ENCODE measurements at regions not wholly inside any gene's neighbourhood (a gene's known extent, or its start where the extent isn't known, plus 50 kb on each side); places are given as distances from the start of the nearest gene placed in this dataset.
A peak's percentile ranks its signal among the peaks of the same experiment; 100 is the strongest.
"Not testable (repeated sequence)": the region's sequence is repeated elsewhere in the genome, so short reads cannot be mapped to it uniquely, and the experiment has no call there.

DNA sequence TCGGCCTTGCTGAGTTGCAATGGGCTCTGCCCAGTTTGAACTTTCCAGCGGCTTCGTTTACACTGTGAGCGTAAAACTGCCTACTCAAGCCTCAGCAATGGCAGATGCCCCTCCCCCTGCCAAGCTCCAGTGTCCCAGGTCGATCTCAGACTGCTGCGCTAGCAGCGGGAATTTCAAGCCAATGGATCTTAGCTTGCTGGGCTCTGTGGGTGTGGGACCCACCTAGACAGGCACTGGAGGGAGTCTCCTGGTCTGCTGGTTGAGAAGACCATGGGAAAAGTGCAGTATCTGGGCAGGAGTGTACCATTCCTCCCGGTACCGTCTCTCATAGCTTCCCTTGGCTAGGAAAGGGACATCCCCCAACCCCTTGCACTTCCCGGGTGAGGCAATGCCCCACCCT, 88.2 kb downstream of the KLHL28 start:
- no peak for DNase-seq

DNA sequence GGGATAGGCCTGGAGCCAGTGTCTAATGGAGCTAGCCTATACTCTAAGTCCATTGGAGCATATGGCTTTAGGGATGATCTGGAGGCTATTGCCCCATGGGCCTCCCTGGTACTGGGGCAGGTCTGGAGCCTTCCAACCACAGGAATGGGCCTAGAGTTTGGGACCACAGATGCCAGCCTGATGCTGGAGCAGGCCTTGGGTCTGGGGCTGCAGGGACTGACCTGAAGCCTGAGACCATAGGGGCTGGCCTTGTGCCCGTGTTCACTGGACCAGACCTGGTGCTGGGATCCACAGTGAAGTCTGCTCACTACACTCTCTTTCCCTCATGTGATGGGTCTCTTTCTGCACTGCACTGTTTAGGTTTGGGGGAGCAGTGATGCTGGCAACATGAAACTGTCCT, 95.0 kb downstream of the KLHL28 start:
- DNase-seq = no peak

DNA sequence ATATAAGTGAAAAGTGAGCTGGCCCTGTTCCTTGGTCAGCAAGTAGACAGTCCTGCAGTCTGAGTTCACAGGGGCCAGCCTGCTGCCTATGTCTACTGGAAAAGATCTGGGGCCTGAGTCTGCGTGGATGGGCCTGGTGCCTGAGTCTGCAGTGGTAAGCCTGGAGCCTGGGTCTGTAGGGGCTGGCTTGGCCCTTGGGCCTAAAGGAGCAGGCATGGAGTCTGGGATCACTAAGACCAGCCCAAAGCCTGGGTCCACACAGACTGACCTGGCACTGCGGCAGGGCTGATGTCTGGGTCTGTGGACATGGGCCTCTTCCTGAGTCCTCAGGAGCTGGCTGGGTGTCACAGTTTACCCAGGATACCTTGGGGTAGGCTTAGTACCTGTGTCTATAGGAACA, 95.4 kb downstream of the KLHL28 start:
- no peak for DNase-seq

GRCh38 chr14:44863271-44863670, 98.5 kb downstream of the KLHL28 start:
- no peak for DNase-seq

DNA sequence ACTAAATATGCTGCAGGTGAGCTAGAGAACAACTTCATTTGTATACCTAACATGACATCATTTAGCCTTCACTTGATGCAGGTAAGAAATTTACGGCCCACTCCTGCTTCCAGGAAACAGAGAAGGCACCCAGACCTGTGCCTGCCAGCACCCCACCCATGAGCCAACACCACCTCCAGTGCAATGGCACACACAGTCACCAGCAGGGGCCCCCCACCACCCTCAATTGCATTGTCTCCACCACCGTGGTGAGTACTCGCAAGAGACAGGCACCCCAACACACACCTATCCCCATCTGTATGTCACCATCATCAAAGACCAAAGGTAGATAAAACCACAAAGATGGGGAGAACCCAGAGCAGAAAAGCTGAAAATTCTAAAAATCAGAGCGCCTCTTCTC, 107.6 kb downstream of the KLHL28 start:
- peak; percentile 17 for DNase-seq

DNA sequence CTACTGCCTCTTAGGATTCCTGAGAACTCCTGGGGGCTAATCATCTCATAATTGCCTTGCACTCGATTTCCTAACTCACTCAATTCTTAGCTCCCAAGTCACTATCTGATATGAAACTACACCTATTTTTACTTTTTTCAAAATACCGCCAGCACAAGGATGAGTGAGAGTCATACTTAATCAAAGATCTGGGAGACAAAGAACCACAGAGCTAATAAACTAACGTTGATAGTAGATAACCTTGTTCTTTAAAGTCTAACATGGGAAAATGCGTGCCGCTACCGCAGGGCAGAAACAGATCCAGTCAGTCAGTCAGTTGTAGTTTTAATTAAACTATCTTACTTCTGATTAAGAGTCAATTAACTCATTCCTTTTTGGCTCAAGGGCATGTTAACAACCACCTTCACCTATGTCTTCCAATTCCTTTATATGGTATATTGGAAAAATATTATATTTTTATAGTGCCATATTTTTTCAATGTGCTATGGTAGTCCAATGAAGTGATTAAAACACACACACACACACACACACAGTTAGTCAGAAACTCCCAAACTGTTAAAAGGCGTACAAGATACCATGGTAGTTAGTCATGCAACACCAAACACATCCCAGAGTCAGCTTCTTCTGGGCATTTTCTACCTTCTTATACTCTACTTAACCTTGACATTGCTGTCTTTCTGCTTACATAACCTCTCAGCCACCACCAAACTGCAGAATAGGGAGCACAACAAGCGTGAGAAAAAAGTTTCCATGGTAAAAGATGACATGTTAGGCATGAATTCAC, 114.0 kb downstream of the KLHL28 start:
- no peak for DNase-seq

DNA sequence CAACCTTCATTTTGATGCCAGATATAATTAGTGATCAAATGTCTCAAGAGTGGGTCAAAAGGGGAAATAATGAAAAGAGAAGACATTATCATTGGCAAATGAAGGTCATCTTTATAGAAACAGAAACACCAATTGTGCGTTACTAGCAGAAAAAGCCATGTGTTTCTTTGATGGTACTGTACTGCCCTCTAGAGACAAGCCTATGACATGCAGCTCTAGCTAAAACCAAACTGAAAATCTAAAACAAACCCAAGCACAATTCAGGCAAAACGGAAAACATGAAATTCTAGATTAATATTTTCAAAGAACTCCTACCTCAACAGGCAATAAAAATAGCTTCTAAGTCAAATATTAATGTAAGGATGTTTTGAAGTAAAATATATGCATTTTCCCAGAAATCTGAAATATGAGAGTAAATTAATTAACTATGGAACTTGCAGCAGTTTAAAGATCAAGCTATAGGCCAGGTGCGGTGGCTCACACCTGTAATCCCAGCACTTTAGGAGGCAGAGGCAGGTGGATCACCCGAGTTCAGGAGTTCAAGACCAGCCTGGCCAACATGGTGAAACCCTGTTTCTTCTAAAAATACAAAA, 115.4 kb downstream of the KLHL28 start:
- peak; percentile 8 for DNase-seq

- DNase-seq = not testable (repeated sequence)
Measured at GRCh38 chr14:44835928-44836327, 125.8 kb downstream of the KLHL28 start.

GRCh38 chr14:44833376-44834060, 128.2 kb downstream of the KLHL28 start:
- DNase-seq = no peak

DNA sequence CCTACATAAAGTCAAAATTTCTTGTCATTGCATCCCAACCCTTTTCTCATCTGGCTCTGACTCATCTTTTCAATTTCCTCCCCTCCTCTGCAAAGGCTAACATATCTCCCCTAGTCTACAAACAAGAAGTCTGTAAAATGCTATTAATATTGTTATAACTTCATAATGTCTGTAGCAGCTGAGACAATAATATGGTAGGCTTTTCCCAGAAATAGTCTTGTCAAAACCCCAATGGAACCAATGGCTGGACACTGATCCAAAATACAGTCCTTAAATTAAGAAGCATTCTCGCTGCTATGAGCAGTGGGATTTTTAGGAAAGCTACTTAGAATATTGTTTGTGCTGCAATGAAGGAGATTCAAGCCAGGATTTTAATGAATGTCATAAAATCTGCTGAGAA, 131.4 kb downstream of the KLHL28 start:
- DNase-seq = no peak

DNA sequence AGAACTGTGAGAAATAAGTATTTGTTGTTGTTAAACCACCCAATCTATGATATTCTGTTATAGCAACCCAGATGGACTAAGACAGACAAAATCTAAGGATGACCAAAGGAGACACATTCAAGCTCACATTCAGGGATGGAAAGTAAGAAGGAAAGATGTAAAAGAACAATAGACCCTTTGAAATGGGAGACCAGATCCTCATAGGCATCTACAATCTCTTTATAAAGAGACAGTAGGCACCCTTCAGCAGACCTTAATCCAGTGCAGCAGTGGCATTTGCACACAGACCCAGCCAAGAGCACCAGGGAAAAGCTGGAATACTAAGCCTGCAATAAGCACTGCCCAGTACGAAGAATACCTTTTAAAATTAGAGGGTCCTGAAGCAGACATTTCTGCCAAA, 132.7 kb downstream of the KLHL28 start:
- no peak for DNase-seq

DNA sequence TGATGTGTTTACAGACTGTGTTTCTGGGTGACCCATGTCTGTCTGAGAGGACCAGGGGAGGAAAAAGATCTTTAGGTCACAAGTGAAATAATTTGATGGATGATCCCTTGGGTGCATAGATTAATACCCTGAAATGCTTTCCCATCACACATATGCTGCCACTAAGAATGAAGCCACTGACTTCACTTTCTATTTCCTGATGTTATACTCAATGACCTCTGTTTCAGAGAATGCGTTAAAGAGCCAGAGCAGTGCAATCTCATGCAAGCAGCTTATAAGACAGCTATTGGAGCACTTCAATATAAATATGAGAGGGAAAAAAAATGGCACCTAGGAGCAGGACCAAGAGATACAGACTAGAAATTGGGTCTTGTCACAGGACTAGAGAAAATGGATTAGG, 133.7 kb downstream of the KLHL28 start:
- DNase-seq = no peak

DNA sequence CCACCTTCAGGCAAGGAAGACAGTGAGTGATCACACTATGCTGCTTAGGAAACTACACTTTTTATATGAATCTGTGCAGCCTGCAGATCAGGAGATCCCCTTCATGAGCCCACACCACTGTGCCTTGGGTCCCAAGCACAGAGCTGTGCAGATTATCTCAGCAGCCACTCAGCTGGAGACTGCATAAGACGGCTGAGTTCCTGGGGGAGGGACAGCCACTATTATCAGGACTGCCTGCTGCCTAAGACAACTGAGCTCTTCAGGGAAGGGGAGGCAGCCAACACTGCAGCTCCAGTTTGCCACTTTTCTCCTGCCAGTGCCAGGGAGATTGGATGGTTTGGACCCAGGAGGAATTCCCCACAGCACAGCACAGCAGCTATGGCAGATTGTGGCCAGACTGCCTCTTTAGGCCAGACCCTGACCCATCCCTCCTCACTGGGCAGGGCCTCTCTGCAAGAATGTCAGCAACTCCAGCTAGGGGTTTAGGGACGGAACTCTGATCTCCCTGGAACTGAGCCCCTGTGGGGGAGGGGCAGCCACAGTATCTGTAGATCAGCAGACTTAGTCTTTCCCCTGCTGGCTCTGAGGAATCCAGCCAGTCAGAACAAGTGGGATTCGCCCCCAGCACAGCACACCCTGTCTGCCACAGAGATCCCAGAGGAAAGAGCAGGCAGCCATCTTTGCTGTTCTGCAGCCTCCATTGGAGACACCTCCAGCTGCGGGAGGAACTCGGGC, 141.3 kb downstream of the KLHL28 start:
- DNase-seq = no peak

DNA sequence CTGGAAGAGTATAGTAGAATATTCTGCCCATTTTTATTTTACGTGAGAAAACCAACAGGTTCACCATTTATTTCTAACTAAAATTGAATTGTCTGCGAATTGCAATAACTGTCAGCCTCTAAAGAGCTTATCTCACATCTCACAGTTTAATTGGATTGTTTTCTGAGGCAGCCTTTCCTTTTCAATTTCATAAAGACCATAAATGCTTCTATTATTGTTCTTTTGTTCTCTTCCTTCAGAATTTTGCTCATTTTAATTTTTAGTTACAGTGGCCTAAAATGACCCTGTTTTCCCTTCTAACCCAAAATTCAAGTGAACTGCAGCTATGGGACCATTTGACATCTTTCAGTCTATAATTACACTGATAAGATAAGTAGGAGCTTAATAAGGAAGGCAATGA, 147.6 kb downstream of the KLHL28 start:
- DNase-seq = no peak

DNA sequence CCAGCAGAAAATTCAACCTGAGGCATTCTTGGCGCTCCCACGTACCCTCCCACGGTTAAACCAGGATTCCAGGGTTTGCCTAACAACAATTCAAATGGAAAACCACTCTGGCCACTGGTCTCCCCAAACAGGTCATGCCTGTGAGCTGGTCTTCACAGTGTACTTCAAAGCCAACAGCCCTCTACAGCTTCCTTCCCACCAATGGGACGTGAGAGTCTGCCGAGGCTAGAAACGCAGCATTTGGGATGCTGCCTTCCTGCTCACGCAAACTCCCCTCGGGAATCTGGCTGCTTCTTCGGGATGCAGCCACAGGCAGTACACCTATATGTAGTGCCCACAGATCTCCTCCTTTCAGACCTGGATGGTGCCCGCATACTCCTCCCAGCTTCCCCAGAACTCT, 149.1 kb downstream of the KLHL28 start:
- no peak for DNase-seq

DNA sequence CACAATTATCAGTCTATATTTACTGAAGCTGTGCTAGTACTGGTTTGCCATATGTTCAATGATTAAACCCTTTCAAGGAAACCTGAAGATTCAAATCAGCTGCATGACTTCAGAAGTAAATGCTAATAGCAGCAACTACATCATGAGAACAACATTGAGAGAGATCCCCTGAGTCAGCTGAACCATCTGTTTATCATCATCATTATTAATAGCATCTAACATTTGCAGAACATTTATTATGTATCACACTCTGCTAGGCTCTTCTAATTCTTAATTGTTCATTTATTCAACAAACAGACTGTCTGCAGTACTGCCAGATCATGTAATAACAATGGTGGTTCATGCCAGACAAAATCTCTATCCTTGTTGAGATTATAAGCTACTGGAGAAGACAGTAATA, 157.4 kb downstream of the KLHL28 start:
- no peak for DNase-seq

DNA sequence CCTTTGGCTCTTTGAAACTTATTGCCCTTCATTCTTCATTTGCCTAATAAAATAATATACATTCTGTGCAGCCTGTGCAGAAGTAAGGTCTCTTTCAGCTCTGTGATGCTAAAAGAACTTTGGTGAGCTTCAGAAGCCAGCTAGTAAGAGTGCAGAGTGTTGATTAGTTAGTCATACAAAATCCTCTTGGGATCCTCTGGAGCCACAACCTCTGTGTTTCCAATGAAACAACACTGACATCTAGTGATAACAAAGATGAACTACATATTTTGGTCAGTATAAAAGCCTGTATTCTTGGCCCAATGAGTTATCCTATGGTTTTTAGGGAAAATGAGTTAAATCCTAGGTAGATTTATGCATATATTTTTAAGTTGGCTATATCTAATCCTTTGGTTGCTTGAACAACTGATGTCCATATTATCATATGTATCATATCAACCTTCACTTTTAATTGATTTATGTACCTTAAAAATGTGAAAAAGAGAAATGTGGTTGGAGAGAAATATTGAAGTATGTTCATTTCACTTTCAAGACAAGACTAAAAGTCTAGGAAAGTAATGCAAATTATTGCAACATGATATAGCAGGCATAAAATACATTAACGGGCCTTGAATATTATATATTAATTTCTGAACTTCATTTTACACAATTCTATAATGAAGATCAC, 158.4 kb downstream of the KLHL28 start:
- DNase-seq = no peak

GRCh38 chr14:44798386-44799242, 163.1 kb downstream of the KLHL28 start:
- no peak for DNase-seq

DNA sequence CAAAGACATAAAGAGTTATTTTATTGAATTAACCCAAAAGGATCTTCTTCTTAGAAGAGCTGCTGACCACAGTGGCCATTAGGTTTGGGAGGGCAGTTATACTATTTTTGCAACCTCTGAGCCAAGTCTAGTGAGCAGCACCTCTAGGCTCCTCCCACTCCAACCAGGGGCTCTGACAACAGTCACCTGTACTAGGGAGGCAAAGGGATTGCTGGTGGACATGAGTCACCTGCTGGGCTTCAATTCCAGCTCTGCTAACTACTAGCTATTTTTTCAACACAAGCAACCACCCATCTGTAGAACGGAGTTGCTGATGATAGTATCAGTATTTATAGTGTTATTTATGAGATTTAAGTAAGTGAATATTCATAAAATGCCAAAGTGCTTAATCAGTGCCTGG, 166.0 kb downstream of the KLHL28 start:
- DNase-seq = no peak

DNA sequence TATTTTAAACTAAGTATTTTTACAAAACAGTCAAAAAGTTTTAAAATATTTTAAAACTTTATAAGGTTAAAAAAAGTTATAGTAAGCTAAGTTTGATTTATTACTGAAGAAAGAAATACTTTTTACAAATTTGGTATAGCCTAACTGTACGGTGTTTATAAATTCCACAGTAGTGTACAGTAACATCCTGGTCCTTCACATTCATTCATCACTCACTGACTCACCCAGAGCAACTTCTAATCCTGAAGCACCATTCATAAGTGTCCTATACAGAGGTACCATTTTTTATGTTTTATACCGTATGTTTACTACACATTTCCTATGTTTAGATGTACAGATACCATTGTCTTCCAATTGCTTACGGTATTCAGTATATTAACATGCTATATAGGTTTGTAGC, 170.0 kb downstream of the KLHL28 start:
- no peak for DNase-seq

- DNase-seq = no peak
Measured at GRCh38 chr14:44788612-44789011, 173.1 kb downstream of the KLHL28 start.

- no peak for DNase-seq
Measured at GRCh38 chr14:44785096-44785495, 176.7 kb downstream of the KLHL28 start.

Measured in CD4-positive, alpha-beta T cell treated with Interleukin-17A for 4 hours (primary cell).